IMR-90 (cell line): ENCODE measurements at regions not wholly inside any gene's neighbourhood (a gene's known extent, or its start where the extent isn't known, plus 50 kb on each side); places are given as distances from the start of the nearest gene placed in this dataset.

Source experiments
- ATAC-seq: fragments of 200-7000 bp; cut with Tn5 transposase; 2 replicates; pipeline ENCODE4 v1.9.1; 2020; ENCODE audit warnings: low read depth, mild to moderate bottlenecking, moderate library complexity
- BruUV-seq: library from RNA; stranded (reverse); fragments of 400-500 nt; replicated peaks from 2 replicates; lab custom pipeline; 2021; lab: Mats Ljungman, UMichigan
- CTCF ChIA-PET: fragments of 300-600 bp; formaldehyde crosslinking; extraction: SDS; loops from one replicate; lab custom pipeline; 2021; ENCODE audit warnings: antibody characterized with exemption; lab: Yijun Ruan, JAX
- POLR2A ChIA-PET: fragments of 300-600 bp; sonication (Branson Sonifier 250); formaldehyde crosslinking; loops from one replicate; lab custom pipeline; 2022; ENCODE audit warnings: antibody characterized with exemption; ENCODE audit not compliant: unreplicated experiment; lab: Charles Lee
- DNase-seq: peaks from one replicate; pipeline ENCODE4 v3.0.0; 2013
- H2AFZ ChIP-seq: replicated peaks from 2 replicates; pipeline ENCODE3; 2013; ENCODE audit warnings: low read length, mild to moderate bottlenecking; ENCODE audit not compliant: poor library complexity
- H2AK5ac ChIP-seq: 2 replicates; pipeline ENCODE4 v1.6.1; 2013; ENCODE audit warnings: low read depth, low read length, inconsistent platforms
- H2AK9ac ChIP-seq: replicated peaks from 2 replicates; pipeline ENCODE3; 2013; ENCODE audit warnings: mild to moderate bottlenecking, low read depth, low read length, moderate library complexity; ENCODE audit not compliant: poor library complexity
- H2BK120ac ChIP-seq: 2 replicates; pipeline ENCODE4 v1.6.1; 2013; ENCODE audit warnings: low read depth, low read length, inconsistent platforms
- H2BK15ac ChIP-seq: 3 replicates; pipeline ENCODE4 v1.6.1; 2013; ENCODE audit warnings: low read depth, low read length, inconsistent platforms
- H2BK20ac ChIP-seq: 2 replicates; pipeline ENCODE4 v1.6.1; 2013; ENCODE audit warnings: low read depth, mild to moderate bottlenecking, inconsistent platforms, low read length, moderate library complexity
- H2BK5ac ChIP-seq: 2 replicates; pipeline ENCODE4 v1.6.1; 2013; ENCODE audit warnings: mild to moderate bottlenecking, low read depth, low read length, inconsistent platforms; ENCODE audit not compliant: poor library complexity, severe bottlenecking
- H3K14ac ChIP-seq: replicated peaks from 2 replicates; pipeline ENCODE4 v1.6.1; 2013; ENCODE audit warnings: low read depth, low read length, inconsistent platforms
- H3K18ac ChIP-seq: 2 replicates; pipeline ENCODE4 v1.6.1; 2013; ENCODE audit warnings: low read depth, low read length, control low read depth
- H3K23ac ChIP-seq: 2 replicates; pipeline ENCODE4 v1.6.1; 2013; ENCODE audit warnings: low read depth, low read length, inconsistent platforms
- H3K27ac ChIP-seq: 2 replicates; pipeline ENCODE4 v1.5.1; 2013; ENCODE audit warnings: mild to moderate bottlenecking, control low read depth, low read length; ENCODE audit not compliant: insufficient read depth
- H3K27me3 ChIP-seq: 2 replicates; pipeline ENCODE4 v1.6.1; 2013; ENCODE audit warnings: low read length; ENCODE audit not compliant: control insufficient read depth, insufficient read depth
- H3K36me3 ChIP-seq: 2 replicates; pipeline ENCODE4 v1.6.1; 2013; ENCODE audit warnings: low read length, mixed read lengths; ENCODE audit not compliant: control insufficient read depth, insufficient read depth
- H3K4ac ChIP-seq: 2 replicates; pipeline ENCODE4 v1.6.1; 2013; ENCODE audit warnings: low read depth, low read length, inconsistent platforms
- H3K4me1 ChIP-seq: 2 replicates; pipeline ENCODE4 v1.6.1; 2013; ENCODE audit warnings: low read length, mixed read lengths; ENCODE audit not compliant: control insufficient read depth, insufficient read depth
- H3K4me2 ChIP-seq: 2 replicates; pipeline ENCODE4 v1.6.1; 2013; ENCODE audit warnings: low read depth, mild to moderate bottlenecking, control low read depth, low read length, moderate library complexity
- H3K4me3 ChIP-seq: 2 replicates; pipeline ENCODE4 v1.5.1; 2013; ENCODE audit warnings: low read depth, mild to moderate bottlenecking, control low read depth, low read length, moderate library complexity; ENCODE audit not compliant: insufficient read depth
- H3K56ac ChIP-seq: 2 replicates; pipeline ENCODE4 v1.6.1; 2013; ENCODE audit warnings: low read length, inconsistent platforms; ENCODE audit not compliant: insufficient read depth; ENCODE audit errors: extremely low read depth
- H3K79me1 ChIP-seq, 2 experiments: 2 replicates each; pipeline ENCODE4 v1.6.1; 2013; ENCODE audit warnings: low read length in 2 of 2, inconsistent platforms in 1 of 2, low read depth in 1 of 2
- H3K9ac ChIP-seq: 2 replicates; pipeline ENCODE4 v1.6.1; 2013; ENCODE audit warnings: low read depth, low read length, control low read depth
- H3K9me1 ChIP-seq: 2 replicates; pipeline ENCODE4 v1.6.1; 2013; ENCODE audit warnings: low read length, inconsistent platforms; ENCODE audit not compliant: insufficient read depth
- H3K9me3 ChIP-seq: 2 replicates; pipeline ENCODE4 v1.6.1; 2013; ENCODE audit warnings: low read length; ENCODE audit not compliant: control insufficient read depth, insufficient read depth
- H4K20me1 ChIP-seq: 2 replicates; pipeline ENCODE4 v1.6.1; 2013; ENCODE audit warnings: low read length, inconsistent platforms; ENCODE audit not compliant: insufficient read depth
- H4K5ac ChIP-seq: 2 replicates; pipeline ENCODE4 v1.6.1; 2013; ENCODE audit warnings: mild to moderate bottlenecking, low read depth, low read length, control low read depth
- H4K8ac ChIP-seq, 2 experiments: 2 replicates each; pipeline ENCODE4 v1.6.1; 2013; ENCODE audit warnings: low read depth in 2 of 2, low read length in 2 of 2, control low read depth in 1 of 2, inconsistent platforms in 1 of 2
- H4K91ac ChIP-seq: 2 replicates; pipeline ENCODE4 v1.6.1; 2013; ENCODE audit warnings: low read depth, low read length, inconsistent platforms; ENCODE audit not compliant: insufficient read depth
- SMC3 ChIP-seq: fragments of 150-350 bp; IDR thresholded peaks from 2 replicates; pipeline ENCODE4 v1.6.1; 2016; ENCODE audit warnings: low read depth, mild to moderate bottlenecking, antibody characterized with exemption, low read length, moderate library complexity
- WGBS, 2 experiments: methylation state at CpG; one replicate each; pipeline versions ENCODE4 v1.1.5 to v1.1.7; 2013; ENCODE audit warnings: missing lambda C conversion rate in 2 of 2; ENCODE audit not compliant: insufficient read length in 1 of 2; ENCODE audit errors: extremely low coverage in 2 of 2; 5-methylcytosine and 5-hydroxymethylcytosine counted together
- dilution Hi-C: fragments of 300-500 bp; cut with HindIII; formaldehyde crosslinking; loops from one replicate; pipeline ENCODE4 v1.14.3; 2018; ENCODE audit warnings: low sequenced_read_pairs; ENCODE audit not compliant: unreplicated experiment
- in situ Hi-C: fragments of 300-500 bp; cut with MboI; formaldehyde crosslinking; loops from 3 replicates; pipeline ENCODE4 v1.14.3; 2019; ENCODE audit warnings: low sequenced_read_pairs, inconsistent platforms, mixed read lengths
- intact Hi-C: fragments of 100-400 bp; cut with micrococcal nuclease; formaldehyde crosslinking; loops from 2 replicates; pipeline ENCODE4 v1.10.0; 2022

GRCh38 chr1:14061722-14062121 lies 361.7 kb downstream of the PRDM2 start:
- H2BK120ac ChIP-seq = no peak overlapping the region
- H3K79me1 ChIP-seq = no peaks in the 10 kb centered on the region
- H2BK20ac ChIP-seq = no peak overlapping the region
- dilution Hi-C loops (no loop called here), intact Hi-C loops (no loop called here), in situ Hi-C loops (no loop called here)
- H4K20me1 ChIP-seq = no peaks in the 10 kb centered on the region
- H2AFZ ChIP-seq = no peak overlapping the region
- no peak overlapping the region for H2AK5ac ChIP-seq
- CTCF ChIA-PET = no interaction called here
- DNase-seq (no peak), ATAC-seq (no peak)
- no peak overlapping the region for H4K91ac ChIP-seq
- no peaks in the 10 kb centered on the region for H3K9me1 ChIP-seq
- H3K4ac ChIP-seq = no peak overlapping the region
- H3K9ac ChIP-seq = no peak overlapping the region
- TF ChIP-seq SMC3 = no peak
- no peaks in the 10 kb centered on the region for H3K36me3 ChIP-seq
- POLR2A ChIA-PET = no interaction called here
- no peak overlapping the region for H3K4me2 ChIP-seq
- no peaks in the 10 kb centered on the region for H3K27me3 ChIP-seq
- H4K8ac ChIP-seq = no peak overlapping the region
- H3K27ac ChIP-seq = no peak overlapping the region
- peaks cover 20% of the 10 kb centered on the region for H3K9me3 ChIP-seq
- no peak overlapping the region for H3K14ac ChIP-seq
- no peak overlapping the region for H4K5ac ChIP-seq
- H2AK9ac ChIP-seq = no peak overlapping the region
- H3K18ac ChIP-seq = no peak overlapping the region
- H3K4me1 ChIP-seq = no peaks in the 10 kb centered on the region
- H3K56ac ChIP-seq = no peak overlapping the region
- WGBS, 2 experiments = 100% methylated on average over 2 of the region's 5 CpGs; no CpG with 5 or more reads in 1 of the 2 experiments
- no TSS peak for BruUV-seq
- H3K23ac ChIP-seq = no peak overlapping the region
- H2BK5ac ChIP-seq = no peak overlapping the region
- no peak overlapping the region for H2BK15ac ChIP-seq
- no peak overlapping the region for H3K4me3 ChIP-seq
